Fibroblast of skin of left biceps (primary cell): ENCODE measurements at regions not wholly inside any gene's neighbourhood (a gene's known extent, or its start where the extent isn't known, plus 50 kb on each side); places are given as distances from the start of the nearest gene placed in this dataset.
"Not testable (repeated sequence)": the region's sequence is repeated elsewhere in the genome, so short reads cannot be mapped to it uniquely, and the experiment has no call there.

Experiments
- DNase-seq, 2 experiments: peaks; one replicate each; pipeline ENCODE4 v3.0.0-alpha.2; 2013; ENCODE audit warnings: low read depth in 2 of 2

DNA sequence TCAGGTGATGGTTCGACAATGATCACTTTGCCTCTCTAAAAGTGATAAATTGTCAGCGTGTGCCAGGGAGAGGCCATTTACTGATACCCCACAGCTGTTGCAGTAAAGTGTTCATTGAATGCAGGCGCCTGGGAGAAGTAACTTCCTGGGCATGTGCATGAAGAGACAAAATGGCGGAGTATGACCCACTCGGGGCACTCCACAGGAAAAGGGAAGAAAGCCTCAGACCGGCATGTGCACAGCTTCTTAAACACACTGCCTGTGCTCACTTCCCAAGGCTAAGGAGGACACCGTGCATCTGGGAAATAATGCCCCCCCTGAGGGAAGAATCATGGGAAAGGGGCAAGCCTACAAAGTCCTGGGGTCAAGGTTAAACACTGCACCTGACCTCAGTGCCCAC, 329.5 kb downstream of the ICE1 start:
- no peak for DNase-seq

DNA sequence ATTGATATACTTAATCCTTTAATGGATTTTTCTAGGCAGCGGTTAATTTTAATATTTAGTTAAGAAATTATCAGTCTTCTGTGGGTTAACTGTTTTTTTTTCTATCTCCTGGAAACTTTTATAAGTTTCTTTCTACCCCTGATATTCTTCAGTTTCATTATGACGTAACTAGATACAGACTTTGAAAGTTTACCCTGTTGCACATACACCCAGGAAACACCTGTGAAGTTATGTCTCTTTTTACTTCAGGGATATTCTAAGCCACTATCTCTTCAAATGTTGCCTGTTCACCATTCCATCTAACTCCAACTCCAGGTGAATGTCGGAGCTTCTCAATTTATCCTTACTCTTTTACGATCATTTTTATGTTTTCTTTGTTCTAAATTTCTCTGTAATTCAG, 329.0 kb downstream of the ICE1 start:
- DNase-seq = no peak

DNA sequence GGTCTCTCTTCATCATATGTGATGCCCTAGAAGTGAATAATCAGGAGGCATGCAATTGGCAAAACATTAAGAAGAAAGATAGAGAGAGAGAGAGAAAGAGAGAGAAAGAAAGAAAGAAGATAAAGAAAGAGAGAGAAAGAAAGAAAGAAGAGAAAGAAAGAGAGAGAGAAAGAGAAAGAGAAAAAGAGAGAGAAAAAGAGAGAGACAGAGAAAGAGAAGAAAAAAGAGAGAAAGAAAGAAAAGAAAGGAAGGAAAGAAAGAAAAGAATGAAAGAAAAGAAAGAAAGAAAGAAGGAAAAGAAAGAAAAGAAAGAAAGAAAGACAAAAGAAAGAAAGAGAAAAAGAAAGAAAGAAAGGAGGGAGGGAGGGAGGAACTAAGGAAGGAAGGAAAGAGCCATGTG, 318.9 kb downstream of the ICE1 start:
- no peak for DNase-seq

DNA sequence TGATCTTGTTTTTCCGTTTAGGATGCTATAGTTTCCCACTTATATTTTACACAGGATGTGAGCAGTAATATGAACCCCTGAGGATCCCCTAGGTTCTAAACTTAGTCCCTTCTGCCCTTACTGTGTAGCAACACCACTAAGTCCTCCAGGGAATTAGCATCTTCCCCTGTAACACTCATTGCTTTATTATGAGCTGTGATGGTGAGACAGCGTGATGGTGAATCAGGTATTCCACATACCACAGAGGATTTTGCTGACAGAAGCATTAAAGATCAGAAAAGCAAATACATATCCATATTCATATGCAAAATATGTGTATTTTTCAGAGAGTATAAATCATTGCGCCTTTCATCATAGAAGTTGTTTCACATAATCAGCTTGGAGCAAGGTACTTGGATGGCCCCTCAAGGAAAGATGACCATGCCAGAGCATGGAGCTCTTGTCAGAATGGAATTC, 317.0 kb downstream of the ICE1 start:
- DNase-seq = no peak

DNA sequence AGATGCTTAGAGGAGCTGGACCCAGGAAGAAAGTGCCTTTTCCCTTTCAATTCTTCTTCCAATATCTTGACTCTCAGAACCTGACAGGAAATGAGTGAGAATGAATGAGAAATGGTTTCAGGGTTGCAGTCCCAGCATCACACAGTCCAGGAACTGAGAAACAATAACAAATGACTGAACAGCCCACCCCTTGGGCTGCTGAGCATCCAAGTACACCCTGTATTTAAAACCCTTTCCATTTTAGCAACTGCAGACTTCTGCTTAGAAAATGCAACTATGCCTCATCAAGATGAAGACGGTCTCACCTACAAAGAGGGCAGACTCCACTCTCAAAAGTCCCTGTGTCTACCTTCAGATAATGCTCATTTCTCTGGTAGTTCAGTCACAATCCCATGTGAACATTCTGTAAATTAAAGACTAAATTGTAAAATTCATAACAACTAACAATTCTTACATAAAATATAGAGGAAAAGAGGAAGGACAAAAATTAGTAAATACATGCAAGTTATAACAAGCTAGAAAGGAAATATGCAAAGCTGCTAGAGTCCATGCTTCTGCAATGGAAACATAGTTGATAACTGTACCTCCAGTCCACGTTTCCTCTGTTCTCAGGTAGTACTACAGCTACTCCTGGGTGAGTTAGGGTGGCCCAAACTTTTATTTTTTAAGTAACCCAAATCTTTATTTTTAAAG, 316.5 kb downstream of the ICE1 start:
- DNase-seq = no peak

DNA sequence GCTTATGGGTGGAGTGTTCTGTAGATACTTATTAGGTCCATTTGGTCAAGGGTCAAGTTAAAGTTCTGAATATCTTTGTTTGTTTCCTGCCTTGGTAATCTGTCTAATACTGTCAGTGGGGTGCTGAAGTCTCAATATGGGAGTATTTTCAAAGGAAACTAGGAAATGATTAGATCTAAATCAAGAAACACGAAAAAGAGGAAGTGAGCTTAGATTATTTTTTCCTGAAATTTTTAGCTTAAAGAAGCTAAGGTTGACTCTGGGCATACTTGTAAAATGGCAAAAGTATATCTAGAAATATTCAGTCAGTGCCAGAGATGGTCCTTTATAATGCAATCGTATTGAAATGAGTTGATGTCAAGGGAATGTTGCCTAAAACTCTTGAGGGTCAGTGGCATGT, 313.5 kb downstream of the ICE1 start:
- no peak for DNase-seq

DNA sequence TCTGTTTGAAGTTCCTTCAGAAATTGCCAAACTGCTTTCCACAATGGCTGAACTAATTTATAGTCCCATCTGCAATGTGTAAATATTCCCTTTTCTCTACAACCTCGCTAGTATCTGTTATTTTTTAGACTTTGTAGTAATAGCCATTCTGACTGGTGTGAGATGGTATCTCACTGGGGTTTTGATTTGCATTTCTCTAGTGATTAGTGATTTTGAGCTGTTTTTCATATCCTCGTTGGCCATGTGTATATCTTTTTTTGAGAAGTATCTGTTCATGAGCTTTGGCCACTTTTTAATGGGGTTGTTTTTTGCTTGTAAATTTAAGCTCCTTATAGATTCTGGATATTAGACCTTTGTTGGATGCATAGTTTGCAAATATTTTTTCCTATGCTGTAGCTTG, 310.6 kb downstream of the ICE1 start:
- not testable (repeated sequence) for DNase-seq

DNA sequence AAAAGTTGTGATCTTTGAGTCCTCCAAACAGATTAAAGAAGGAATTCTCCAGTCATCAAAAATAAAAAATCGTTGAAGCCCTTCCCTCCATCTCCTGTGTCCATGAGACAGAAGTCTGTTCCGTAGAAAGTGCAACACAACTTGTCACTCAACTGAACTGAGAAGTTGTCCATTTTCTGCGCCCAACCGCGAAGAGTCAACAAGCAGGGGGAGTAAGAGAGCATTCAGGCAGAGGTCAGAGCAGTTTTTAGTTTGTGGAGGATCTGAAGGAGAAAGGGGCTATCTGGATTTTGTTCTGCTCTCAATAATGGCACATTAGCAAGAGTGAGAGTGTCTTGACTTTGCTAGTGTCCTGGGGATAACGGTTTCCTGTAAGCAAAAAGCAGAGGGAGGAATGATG, 303.9 kb downstream of the ICE1 start:
- DNase-seq = no peak

DNA sequence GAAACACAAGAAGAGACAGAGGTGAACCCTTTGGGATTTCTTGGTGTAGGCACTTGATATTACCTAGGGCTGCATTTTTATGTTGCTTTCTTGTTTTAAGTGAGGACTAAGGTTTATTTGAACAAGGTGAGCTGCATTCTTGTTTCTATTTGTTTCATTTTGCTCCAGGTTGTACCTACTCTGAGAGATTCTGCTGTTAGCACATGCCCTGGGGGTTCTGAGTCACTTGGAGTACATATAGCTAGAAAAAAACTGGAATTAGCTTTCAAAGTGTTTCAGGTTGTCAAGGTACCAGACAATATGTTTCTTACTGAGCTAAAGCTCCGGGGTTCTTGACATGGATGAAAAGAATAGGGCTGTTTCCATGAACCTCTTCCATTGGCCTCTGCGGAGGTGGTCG, 299.4 kb downstream of the ICE1 start:
- no peak for DNase-seq

DNA sequence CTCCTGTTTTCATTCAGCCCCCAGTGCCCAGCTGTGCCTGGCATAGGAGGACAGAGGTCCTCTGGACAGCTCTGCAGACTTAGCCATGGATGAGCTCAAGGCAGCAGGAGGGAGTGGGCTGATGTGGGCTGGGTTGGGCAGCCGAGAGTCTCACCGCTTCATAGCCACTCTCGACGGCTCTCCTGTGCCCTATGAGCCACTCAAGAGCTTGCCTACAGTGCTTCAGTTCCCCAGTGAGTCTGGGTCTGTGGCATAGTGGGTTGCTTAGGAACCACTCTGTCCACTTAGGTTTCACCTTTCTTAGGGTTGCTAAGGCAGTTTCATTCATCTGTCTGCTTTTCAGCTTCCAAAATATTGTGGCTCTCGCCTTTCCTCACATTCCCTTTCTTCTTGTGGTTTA, 296.8 kb downstream of the ICE1 start:
- DNase-seq = no peak

DNA sequence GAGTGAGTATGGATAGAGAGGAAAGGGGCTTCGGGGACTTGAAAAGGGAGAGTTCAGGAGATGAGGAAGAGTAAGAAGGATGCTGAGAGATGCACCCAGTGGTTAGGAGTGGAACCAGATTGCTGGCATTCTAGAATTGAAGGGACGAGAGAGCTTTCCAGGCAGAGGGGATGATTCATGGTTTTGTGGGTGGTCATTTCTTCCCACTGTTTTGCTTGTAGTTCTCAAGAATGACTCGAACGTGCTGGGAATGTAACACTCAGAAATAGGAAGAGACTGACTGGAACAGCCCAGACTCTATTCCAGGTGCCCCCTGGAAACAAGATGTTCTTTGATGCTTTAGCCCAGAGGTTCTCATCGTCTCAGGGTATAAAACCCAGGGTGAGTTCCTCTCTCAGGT, 294.2 kb downstream of the ICE1 start:
- no peak for DNase-seq

DNA sequence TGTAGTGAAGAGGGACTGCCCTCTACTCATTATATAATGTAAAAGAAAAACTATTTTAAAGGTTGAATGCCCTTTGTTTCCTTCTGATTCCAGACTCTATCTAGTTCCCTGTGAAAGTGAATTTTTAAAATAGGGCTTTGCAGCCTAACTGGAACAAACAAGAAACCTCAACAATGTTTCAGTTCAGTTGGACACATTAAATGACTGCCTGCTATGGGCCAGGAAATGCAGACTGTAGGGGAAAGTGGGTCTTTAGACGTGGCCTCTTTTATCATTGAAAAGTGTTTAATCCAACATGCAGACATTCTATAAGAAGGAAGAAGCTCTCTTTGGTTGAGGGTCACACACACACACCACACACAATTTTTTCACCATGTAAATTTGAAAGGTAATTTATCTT, 289.1 kb downstream of the ICE1 start:
- DNase-seq = no peak

DNA sequence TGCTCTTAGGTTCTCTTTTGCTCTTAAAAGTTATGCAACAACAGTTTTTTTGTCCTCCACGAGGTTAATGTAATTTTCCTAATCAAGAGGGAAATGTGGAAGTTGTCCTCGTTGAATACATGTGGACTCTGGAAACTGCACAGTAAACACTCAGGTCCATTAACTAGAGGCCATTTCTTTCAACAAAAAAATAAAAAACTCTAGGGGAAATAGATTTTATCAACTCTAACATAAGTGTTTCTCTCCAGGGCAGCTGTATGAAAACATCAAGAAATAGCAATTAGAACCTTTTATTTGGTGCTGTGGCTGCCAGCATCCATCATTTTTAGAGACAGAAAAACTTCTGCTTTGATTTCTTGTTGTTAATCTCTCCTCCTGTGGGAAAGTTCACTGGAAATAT, 288.6 kb downstream of the ICE1 start:
- DNase-seq = no peak

DNA sequence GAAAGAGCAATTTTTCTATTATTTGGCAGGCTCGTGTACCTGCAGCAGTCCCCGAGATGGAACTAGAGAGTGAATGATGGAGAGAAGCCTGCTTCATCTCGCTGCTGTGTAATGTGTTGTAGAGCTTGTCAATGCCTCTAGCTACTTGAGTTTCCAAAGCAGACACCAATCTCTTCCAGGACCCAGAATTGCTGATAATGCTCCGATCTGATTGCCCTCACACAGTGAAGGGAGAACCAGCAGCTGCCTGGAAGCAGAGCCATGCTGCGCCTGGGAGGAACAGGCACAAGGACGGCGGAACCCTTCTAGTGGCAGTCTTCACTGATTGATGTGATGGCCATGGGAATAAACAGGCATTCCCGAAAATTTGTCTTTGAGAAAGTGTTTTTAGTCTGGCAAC, 288.0 kb downstream of the ICE1 start:
- no peak for DNase-seq

DNA sequence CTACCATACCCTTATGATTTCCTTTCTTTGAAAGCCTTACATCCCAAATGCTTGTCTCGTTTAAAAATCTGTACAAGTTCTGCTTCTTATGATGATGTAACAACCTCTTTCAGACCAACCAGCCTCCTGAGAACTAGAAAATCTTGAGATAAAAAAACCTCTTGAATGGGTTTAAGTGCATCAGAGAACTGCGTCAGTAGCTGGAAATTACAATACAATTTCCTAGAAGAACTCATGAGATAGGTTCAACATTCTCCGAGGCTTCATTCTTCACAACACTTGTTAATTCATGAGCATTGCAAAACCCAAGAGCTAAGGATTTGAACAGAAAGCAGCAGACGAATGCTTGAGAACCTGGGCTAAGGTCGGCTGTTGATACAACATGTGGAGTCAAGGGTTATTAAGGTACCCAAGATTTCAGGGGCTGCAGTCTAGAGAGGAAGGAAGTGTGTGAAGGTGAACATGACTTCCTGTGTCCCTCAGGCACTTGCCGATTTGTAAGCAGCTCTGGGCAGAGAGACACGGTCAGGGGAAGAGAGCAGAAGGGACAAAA, 286.0 kb downstream of the ICE1 start:
- no peak for DNase-seq

DNA sequence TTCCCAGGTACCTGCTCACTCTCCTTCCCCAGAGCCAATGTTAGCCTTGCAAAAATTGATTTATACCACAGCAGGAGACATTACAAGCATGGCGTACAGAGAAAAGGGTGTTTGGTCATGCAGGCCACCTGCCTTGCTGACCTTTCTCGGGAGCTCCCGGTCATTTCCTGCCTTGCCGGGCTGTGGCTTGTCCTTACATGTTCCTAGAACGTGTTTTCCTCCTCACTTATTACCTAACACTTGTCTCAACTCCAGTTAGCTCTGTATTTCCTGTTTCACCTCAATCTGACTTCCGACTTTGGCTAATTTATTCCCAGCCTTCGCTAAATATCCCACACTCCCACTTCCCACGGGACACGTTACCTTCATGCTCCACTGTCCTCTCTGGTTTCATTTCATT, 282.5 kb downstream of the ICE1 start:
- no peak for DNase-seq

DNA sequence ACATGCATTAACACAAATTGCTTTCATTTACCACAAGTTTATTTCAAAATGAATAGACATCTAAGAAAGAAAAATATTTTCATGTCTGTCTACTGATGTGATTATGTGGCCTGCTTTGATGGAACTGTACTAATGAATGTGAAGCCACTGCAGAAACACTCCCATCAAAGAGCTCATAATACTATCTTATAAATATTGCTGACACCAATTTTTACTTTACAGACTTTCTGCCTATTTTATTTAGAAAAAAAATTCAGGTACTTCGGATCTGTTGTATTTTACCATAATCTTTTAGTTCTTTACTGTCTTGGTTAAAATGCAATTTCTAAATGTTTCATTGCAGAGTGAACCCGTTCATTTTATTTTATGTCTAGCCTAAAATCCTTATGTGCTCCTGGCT, 281.9 kb downstream of the ICE1 start:
- no peak for DNase-seq

DNA sequence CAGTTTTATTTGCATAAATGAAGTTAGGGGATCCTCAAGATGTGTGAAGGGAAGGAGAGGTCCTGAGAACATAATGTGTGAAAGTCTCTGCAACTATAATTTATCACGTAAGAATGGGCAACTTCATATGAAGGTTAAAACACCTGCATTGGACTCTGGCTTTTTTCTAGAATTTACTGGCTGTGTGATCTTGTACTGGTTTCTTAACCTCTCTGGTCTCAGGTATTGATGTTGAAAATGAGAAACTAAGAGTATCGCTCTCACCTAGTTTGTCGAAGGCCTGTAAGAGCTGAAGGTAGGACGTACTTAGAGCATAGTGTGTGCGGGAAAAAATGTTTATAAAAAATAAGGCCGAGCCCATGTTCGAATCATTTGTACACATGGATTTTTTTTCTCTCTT, 280.5 kb downstream of the ICE1 start:
- DNase-seq = no peak

DNA sequence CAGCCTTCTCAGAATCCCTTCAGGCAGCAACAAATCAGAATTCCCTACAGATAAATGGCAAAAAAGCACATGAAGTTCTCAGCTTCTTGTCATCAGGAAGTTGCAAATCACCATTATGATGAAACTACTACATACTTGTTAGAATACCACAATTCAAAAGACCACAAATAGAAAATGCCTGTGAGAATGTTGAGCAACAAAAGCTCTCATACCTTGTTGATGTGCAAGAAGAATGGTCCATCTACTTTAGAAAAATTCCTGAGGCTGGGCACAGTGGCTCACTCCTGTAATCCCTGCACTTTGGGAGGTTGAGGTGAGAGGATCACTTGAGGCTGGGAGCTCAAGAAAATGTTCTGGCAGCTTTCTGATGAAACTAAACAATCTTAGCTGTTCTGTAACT, 278.1 kb downstream of the ICE1 start:
- no peak for DNase-seq

DNA sequence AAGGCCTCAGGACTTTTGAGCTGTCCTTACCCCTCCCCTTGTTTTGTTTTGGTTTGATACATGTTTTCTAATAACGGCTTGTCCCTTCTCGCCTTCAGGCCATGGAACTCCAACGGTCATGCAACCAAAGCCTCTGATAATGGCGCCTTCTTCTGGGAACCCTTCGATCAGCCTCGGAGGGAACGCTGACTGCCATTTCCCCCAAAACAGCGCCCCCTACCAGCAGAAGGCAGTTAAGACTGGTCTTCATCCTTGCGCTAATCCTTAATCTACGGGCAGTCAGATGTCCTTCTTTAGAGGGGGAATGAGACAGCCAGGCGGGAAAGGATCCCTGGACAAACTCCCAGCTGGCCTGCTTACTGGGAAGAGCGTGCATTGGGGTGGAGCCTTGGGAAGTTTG, 276.6 kb downstream of the ICE1 start:
- DNase-seq = no peak

DNA sequence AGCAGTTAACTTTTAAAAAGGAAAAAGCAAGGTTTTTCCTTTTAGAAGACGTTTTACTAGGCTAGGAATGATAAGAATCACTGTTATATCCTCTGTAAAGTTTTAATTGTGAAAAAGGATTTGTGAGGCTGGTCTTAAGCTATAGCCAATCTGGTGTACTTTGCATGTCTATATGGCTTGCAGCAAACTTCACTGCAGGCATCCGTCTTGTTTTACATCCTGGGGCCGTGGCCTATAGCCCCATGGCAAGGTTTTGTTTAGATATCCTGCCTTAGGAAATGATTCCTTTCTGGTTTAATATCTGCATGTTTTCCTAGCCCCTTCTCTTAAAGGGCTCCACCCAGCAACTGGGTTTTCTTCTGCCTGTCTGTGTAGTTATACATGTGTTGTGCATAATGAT, 272.8 kb downstream of the ICE1 start:
- no peak for DNase-seq

DNA sequence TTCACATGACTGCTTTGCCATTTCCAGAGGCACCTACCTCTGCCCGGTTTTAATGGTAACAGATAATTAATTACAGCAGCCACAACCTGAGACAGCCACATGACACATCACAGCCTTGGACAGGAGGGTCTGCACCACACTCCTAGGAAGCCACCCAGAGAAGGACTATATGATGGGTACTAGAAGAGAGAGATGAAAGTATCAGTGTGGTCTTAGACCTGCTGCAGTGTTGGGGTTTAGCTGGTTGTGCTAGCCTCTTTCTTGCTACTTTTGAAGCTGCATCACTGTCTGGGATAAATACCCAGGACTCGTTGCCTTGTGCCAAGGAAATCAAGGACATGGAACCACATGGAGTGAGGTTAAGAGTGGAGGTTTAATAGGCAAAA, 266.4 kb downstream of the ICE1 start:
- no peak for DNase-seq

DNA sequence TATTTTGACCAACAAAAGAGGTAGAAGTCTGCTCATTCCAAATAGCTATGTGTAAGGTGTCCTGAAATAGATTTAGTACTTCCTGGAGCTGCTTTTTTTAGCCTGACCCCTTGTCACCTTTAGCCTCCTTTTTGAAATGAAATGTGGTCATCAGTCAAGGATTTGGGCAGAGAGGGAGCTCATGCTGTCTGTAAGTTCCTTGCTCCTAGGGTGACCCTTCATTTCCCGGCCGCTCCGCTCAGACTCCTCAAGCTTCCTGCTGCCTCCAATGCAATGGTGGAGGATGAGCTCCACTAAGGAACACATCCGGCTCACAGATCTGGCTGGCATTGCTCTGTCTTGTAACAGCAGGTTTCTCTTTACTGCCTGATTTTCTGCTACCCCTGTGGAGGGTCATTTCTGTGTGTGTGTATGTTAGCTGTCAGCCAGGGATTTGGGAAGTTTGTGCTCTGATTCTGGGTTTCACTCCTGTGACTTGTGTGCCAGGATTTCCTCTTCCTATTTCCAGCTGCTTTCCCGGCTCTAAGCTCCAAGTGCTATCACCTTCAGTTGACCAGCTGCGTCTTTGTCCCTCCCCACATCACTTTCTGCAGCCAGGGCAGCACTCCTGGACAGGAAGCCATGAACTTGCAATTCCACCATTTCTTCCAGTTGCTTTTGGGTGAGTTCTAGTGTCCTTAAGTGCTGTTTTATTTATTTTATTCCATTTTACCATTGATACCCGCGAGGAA, 265.9 kb downstream of the ICE1 start:
- no peak for DNase-seq
